Keratinocyte (primary cell): ENCODE measurements at regions not wholly inside any gene's neighbourhood (a gene's known extent, or its start where the extent isn't known, plus 50 kb on each side); places are given as distances from the start of the nearest gene placed in this dataset.

Experiments
- DNase-seq: peaks from one replicate; pipeline ENCODE4 v3.0.0-alpha.2; 2011; ENCODE audit warnings: low read depth, missing footprints, low spot score
- FAIRE-seq: peaks from 2 replicates; lab custom pipeline; 2011; peaks lifted over from hg19 to GRCh38; lab: Jason Lieb, UNC
- H2AFZ ChIP-seq: 2 replicates; pipeline ENCODE4 v1.6.0; 2012; ENCODE audit warnings: low read length, control low read depth, inconsistent platforms; ENCODE audit not compliant: control insufficient read depth
- H3K27ac ChIP-seq: 2 replicates; pipeline ENCODE4 v1.5.1; 2011; ENCODE audit warnings: low read length; ENCODE audit not compliant: control insufficient read depth, insufficient read depth
- H3K27me3 ChIP-seq: 3 replicates; pipeline ENCODE4 v1.6.0; 2011; ENCODE audit warnings: low read length; ENCODE audit not compliant: control insufficient read depth, insufficient read depth; ENCODE audit errors: extremely low read depth
- H3K36me3 ChIP-seq, 2 experiments: 2 replicates in 1 of 2; 3 replicates in 1 of 2; pipeline ENCODE4 v1.5.1; 2011; ENCODE audit warnings: low read length in 2 of 2, mild to moderate bottlenecking in 1 of 2; ENCODE audit not compliant: control insufficient read depth in 2 of 2, insufficient read depth in 2 of 2; ENCODE audit errors: extremely low read depth in 1 of 2
- H3K4me1 ChIP-seq: 3 replicates; pipeline ENCODE4 v1.5.1; 2011; ENCODE audit warnings: low read length; ENCODE audit not compliant: control insufficient read depth, insufficient read depth; ENCODE audit errors: extremely low read depth
- H3K4me2 ChIP-seq: 3 replicates; pipeline ENCODE4 v1.6.0; 2011; ENCODE audit warnings: low read depth, low read length; ENCODE audit not compliant: control insufficient read depth, insufficient read depth; ENCODE audit errors: extremely low read depth
- H3K4me3 ChIP-seq, 3 experiments: fragments of 200-600 bp in 1 of 3; sonication (generic) in 1 of 3; 2 replicates in 2 of 3; 3 replicates in 1 of 3; pipeline ENCODE4 v1.5.1; 2011 to 2016; ENCODE audit warnings: low read length in 3 of 3, mild to moderate bottlenecking in 3 of 3, control low read depth in 2 of 3, inconsistent platforms in 1 of 3, low read depth in 1 of 3, mixed read lengths in 1 of 3, mixed run types in 1 of 3, moderate library complexity in 1 of 3; ENCODE audit not compliant: control insufficient read depth in 2 of 3, insufficient read depth in 2 of 3; ENCODE audit errors: extremely low read depth in 1 of 3
- H3K79me2 ChIP-seq: 2 replicates; pipeline ENCODE4 v1.6.0; 2012; ENCODE audit warnings: low read length; ENCODE audit not compliant: control insufficient read depth, insufficient read depth
- H3K9ac ChIP-seq: 3 replicates; pipeline ENCODE4 v1.6.0; 2011; ENCODE audit warnings: low read length; ENCODE audit not compliant: control insufficient read depth, insufficient read depth; ENCODE audit errors: extremely low read depth
- H3K9me1 ChIP-seq: 3 replicates; pipeline ENCODE4 v1.6.0; 2011; ENCODE audit warnings: low read length; ENCODE audit not compliant: control insufficient read depth, insufficient read depth; ENCODE audit errors: extremely low read depth
- H3K9me3 ChIP-seq: 2 replicates; pipeline ENCODE4 v1.5.1; 2012; ENCODE audit warnings: low read depth, low read length; ENCODE audit not compliant: control insufficient read depth
- H4K20me1 ChIP-seq: 3 replicates; pipeline ENCODE4 v1.6.0; 2011; ENCODE audit warnings: low read length; ENCODE audit not compliant: control insufficient read depth, insufficient read depth; ENCODE audit errors: extremely low read depth
- EZH2 ChIP-seq: IDR thresholded peaks from one replicate; pipeline ENCODE4 v1.6.1; 2012; ENCODE audit warnings: inconsistent platforms, mild to moderate bottlenecking, low read length, moderate library complexity
- dilution Hi-C: fragments of 300-500 bp; cut with MboI; formaldehyde crosslinking; loops from one replicate; pipeline ENCODE4 v1.7.0; 2020; ENCODE audit warnings: low sequenced_read_pairs; ENCODE audit not compliant: extremely low pct_ligation_motif_present
- TF ChIP-seq, protein P1 (sequence below), 3 experiments: IDR thresholded peaks in 1 of 3; conservative IDR thresholded peaks in 1 of 3; optimal IDR thresholded peaks in 1 of 3; 2 replicates in 2 of 3; 3 replicates in 1 of 3; pipeline versions ENCODE3 to v1.5.1; 2011; ENCODE audit warnings: low read length in 3 of 3, mild to moderate bottlenecking in 3 of 3, moderate library complexity in 2 of 3, control low read depth in 1 of 3, inconsistent platforms in 1 of 3; ENCODE audit not compliant: insufficient read depth in 2 of 3; ENCODE audit errors: extremely low read depth in 1 of 3

DNA sequence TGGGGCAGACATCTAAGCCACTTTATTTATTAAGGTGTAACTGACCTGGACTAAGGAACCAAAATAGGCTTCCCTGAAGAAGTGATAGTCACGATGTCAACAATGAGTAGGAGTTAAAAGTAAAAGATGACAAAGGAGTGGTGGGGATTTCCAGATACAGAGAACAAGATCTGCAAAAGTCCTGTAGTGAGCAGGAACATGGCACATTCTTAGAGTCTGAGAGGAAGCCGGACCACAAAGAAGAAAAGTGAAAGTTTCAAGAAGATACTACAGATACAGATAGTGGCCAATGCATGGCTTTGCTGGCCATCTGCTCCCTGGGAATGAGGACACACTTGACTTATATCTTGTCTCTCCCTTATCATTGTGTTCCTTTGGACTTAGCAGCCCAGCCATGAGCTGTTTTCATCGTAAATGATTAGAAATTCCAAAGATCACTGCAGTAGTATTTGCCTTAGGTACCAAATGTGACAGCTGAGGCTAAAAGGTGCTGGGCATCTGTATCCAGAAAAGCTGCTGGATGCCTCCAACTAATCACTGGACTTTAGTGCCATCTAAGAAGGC lies 302.4 kb upstream of the NR5A2 start:
- Histone ChIP-seq H4K20me1 (no peaks in the 10 kb centered on the region), H3K4me2 (no peak overlapping the region), H3K9ac (no peak overlapping the region), H3K36me3 (no peaks in the 10 kb centered on the region), H2AFZ (no peak overlapping the region), H3K9me3 (no peaks in the 10 kb centered on the region), H3K4me1 (no peaks in the 10 kb centered on the region), H3K27me3 (no peaks in the 10 kb centered on the region), H3K9me1 (no peaks in the 10 kb centered on the region), H3K27ac (no peak overlapping the region), H3K4me3 (no peak overlapping the region), H3K79me2 (no peaks in the 10 kb centered on the region)
- FAIRE-seq (peak; percentile 29), DNase-seq (no peak)
- no peak for TF ChIP-seq EZH2
- TF ChIP-seq, protein P1, sequence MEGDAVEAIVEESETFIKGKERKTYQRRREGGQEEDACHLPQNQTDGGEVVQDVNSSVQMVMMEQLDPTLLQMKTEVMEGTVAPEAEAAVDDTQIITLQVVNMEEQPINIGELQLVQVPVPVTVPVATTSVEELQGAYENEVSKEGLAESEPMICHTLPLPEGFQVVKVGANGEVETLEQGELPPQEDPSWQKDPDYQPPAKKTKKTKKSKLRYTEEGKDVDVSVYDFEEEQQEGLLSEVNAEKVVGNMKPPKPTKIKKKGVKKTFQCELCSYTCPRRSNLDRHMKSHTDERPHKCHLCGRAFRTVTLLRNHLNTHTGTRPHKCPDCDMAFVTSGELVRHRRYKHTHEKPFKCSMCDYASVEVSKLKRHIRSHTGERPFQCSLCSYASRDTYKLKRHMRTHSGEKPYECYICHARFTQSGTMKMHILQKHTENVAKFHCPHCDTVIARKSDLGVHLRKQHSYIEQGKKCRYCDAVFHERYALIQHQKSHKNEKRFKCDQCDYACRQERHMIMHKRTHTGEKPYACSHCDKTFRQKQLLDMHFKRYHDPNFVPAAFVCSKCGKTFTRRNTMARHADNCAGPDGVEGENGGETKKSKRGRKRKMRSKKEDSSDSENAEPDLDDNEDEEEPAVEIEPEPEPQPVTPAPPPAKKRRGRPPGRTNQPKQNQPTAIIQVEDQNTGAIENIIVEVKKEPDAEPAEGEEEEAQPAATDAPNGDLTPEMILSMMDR (optimal IDR thresholded peaks at IDR 0.05 in 1 of 3, IDR thresholded peaks at IDR 0.05 in 1 of 3, conservative IDR thresholded peaks at IDR 0.05 in 1 of 3; ENCODE audit: extremely low read depth in 1 of 3, insufficient read depth in 2 of 3, low read length in 3 of 3) = no peak
- dilution Hi-C loops = no loop called here

DNA sequence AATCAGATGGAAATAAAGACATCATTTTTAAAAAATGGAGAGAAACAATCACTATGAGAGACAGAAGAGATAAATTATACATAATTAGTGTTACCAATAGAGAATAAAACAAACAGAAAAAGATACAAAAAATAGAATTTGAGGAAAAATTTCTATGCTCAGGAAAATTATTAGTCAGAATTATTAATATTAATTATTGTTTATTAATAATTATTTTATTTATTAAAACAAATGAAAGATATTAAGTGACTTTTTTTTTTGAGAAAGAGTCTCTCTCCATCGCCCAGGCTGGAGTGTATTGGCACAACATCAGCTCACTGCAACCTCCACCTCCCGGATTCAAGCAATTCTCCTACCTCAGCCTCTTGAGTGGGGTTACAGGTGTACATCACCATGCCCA lies 299.8 kb upstream of the NR5A2 start:
- no peak overlapping the region for H2AFZ ChIP-seq
- no peak for FAIRE-seq

More for the DNA sequence above, 299.8 kb upstream of the NR5A2 start:
- dilution Hi-C loops = no loop called here
- Histone ChIP-seq H3K4me3 (no peak overlapping the region), H3K79me2 (no peaks in the 10 kb centered on the region), H3K4me1 (no peaks in the 10 kb centered on the region), H4K20me1 (no peaks in the 10 kb centered on the region), H3K27me3 (no peaks in the 10 kb centered on the region), H3K9me3 (no peaks in the 10 kb centered on the region), H3K36me3 (no peaks in the 10 kb centered on the region), H3K9me1 (no peaks in the 10 kb centered on the region), H3K27ac (no peak overlapping the region), H3K4me2 (no peak overlapping the region), H3K9ac (no peak overlapping the region)
- DNase-seq = no peak
- TF ChIP-seq, protein P1 (optimal IDR thresholded peaks at IDR 0.05 in 1 of 3, IDR thresholded peaks at IDR 0.05 in 1 of 3, conservative IDR thresholded peaks at IDR 0.05 in 1 of 3; ENCODE audit: extremely low read depth in 1 of 3, insufficient read depth in 2 of 3, low read length in 3 of 3) = no peak
- TF ChIP-seq EZH2 = no peak
